ENCODE measurements at regions not wholly inside any gene's neighbourhood (a gene's known extent, or its start where the extent isn't known, plus 50 kb on each side); places are given as distances from the start of the nearest gene placed in this dataset.

GRCh38 chr11:134768463-134768862, 356.4 kb upstream of the B3GAT1 start:
- TF ChIP-seq PPARA (CRISPR knock-in tag; IDR thresholded peaks at IDR 0.05; ENCODE audit: borderline replicate concordance) (no peak), PATZ1 (CRISPR knock-in tag; IDR thresholded peaks at IDR 0.05; ENCODE audit: borderline replicate concordance) (no peak), ZFP3 (CRISPR knock-in tag; IDR thresholded peaks at IDR 0.05) (no peak), ZFP30 (CRISPR knock-in tag; IDR thresholded peaks at IDR 0.05) (no peak), RARB (CRISPR knock-in tag; IDR thresholded peaks at IDR 0.05) (no peak), ISL1 (CRISPR knock-in tag; IDR thresholded peaks at IDR 0.05) (no peak)
